ENCODE measurements at regions not wholly inside any gene's neighbourhood (a gene's known extent, or its start where the extent isn't known, plus 50 kb on each side); places are given as distances from the start of the nearest gene placed in this dataset.

DNA sequence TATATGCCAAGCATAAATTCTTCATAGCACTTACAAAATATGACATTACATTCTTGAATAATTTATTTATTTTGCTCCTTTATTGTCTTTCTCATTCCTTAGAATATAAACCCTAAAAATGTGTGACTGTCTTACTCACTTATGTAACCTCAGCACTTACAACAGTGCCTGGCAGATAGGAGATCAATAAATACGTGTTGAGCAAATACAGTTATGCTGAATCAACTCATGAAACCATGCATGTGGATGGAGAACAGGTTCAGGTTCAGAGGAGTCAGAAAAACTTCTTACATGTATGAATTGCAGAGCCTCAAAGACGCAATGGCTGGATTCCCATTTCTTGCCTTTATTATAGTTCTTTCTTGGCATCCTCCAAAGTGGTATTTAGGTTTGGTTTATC, 659.4 kb upstream of the CHAC2 start:
- TF ChIP-seq, protein P1, sequence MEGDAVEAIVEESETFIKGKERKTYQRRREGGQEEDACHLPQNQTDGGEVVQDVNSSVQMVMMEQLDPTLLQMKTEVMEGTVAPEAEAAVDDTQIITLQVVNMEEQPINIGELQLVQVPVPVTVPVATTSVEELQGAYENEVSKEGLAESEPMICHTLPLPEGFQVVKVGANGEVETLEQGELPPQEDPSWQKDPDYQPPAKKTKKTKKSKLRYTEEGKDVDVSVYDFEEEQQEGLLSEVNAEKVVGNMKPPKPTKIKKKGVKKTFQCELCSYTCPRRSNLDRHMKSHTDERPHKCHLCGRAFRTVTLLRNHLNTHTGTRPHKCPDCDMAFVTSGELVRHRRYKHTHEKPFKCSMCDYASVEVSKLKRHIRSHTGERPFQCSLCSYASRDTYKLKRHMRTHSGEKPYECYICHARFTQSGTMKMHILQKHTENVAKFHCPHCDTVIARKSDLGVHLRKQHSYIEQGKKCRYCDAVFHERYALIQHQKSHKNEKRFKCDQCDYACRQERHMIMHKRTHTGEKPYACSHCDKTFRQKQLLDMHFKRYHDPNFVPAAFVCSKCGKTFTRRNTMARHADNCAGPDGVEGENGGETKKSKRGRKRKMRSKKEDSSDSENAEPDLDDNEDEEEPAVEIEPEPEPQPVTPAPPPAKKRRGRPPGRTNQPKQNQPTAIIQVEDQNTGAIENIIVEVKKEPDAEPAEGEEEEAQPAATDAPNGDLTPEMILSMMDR (IDR thresholded peaks at IDR 0.05) = no peak
- no peak for TF ChIP-seq POLR2AphosphoS5 (IDR thresholded peaks at IDR 0.05)
- TF ChIP-seq EP300 (IDR thresholded peaks at IDR 0.05) = no peak
